H1 (cell line): ENCODE measurements at regions not wholly inside any gene's neighbourhood (a gene's known extent, or its start where the extent isn't known, plus 50 kb on each side); places are given as distances from the start of the nearest gene placed in this dataset.

ENCODE experiments used
- CTCF ChIA-PET: fragments of 300-600 bp; sonication (Branson Sonifier 250); formaldehyde crosslinking; loops from one replicate; lab custom pipeline; 2021; ENCODE audit not compliant: partially characterized antibody; lab: Charles Lee
- POLR2A ChIA-PET: fragments of 300-600 bp; sonication (Branson Sonifier 250); formaldehyde crosslinking; loops from one replicate; lab custom pipeline; 2021; ENCODE audit warnings: inconsistent platforms; ENCODE audit not compliant: partially characterized antibody; lab: Charles Lee
- DNase-seq, 2 experiments: peaks; one replicate each; pipeline versions ENCODE4 v3.0.0 to v3.0.0-alpha.2; 2010 to 2022; ENCODE audit warnings: low spot score in 2 of 2, low read depth in 1 of 2, mixed read lengths in 1 of 2
- FAIRE-seq: peaks from 2 replicates; lab custom pipeline; 2011; peaks lifted over from hg19 to GRCh38; lab: Jason Lieb, UNC
- H2AFZ ChIP-seq: 2 replicates; pipeline ENCODE4 v1.8.1; 2012; ENCODE audit warnings: low read length, inconsistent platforms
- H2AK5ac ChIP-seq: 2 replicates; pipeline ENCODE4 v1.6.1; 2013; ENCODE audit warnings: low read depth, low read length
- H2BK120ac ChIP-seq: replicated peaks from 2 replicates; pipeline ENCODE3; 2013; ENCODE audit warnings: low read depth, low read length, inconsistent platforms
- H2BK12ac ChIP-seq: 2 replicates; pipeline ENCODE4 v1.6.1; 2013; ENCODE audit warnings: low read depth, low read length
- H2BK15ac ChIP-seq: 2 replicates; pipeline ENCODE4 v1.6.1; 2013; ENCODE audit warnings: low read length
- H2BK20ac ChIP-seq: 2 replicates; pipeline ENCODE4 v1.6.1; 2013; ENCODE audit warnings: low read length
- H2BK5ac ChIP-seq: 2 replicates; pipeline ENCODE4 v1.6.1; 2013; ENCODE audit warnings: low read depth, low read length
- H3K14ac ChIP-seq: 2 replicates; pipeline ENCODE4 v1.6.1; 2013; ENCODE audit warnings: inconsistent platforms; ENCODE audit not compliant: insufficient read length
- H3K18ac ChIP-seq: 2 replicates; pipeline ENCODE4 v1.6.1; 2013; ENCODE audit warnings: low read length; ENCODE audit errors: extremely low read depth
- H3K23ac ChIP-seq: 2 replicates; pipeline ENCODE4 v1.6.1; 2013; ENCODE audit warnings: inconsistent platforms; ENCODE audit not compliant: insufficient read length
- H3K23me2 ChIP-seq: 2 replicates; pipeline ENCODE4 v1.6.1; 2013; ENCODE audit warnings: low read depth, low read length
- H3K27ac ChIP-seq: 2 replicates; pipeline ENCODE4 v1.6.1; 2011; ENCODE audit warnings: low read depth, low read length, inconsistent platforms
- H3K27me3 ChIP-seq, 4 experiments: replicated peaks in 1 of 4; 1 replicate in 1 of 4; 2 replicates in 3 of 4; pipeline versions ENCODE4 v1.6.1 to v1.8.1; 2011 to 2013; ENCODE audit warnings: low read length in 3 of 4, mild to moderate bottlenecking in 3 of 4, inconsistent platforms in 2 of 4, mixed read lengths in 2 of 4, moderate library complexity in 1 of 4; ENCODE audit not compliant: control insufficient read depth in 3 of 4, insufficient read depth in 3 of 4; ENCODE audit errors: extremely low read depth in 1 of 4
- H3K36me3 ChIP-seq, 4 experiments: 2 replicates each; pipeline versions ENCODE4 v1.6.1 to v1.8.1; 2011 to 2013; ENCODE audit warnings: mild to moderate bottlenecking in 4 of 4, low read length in 3 of 4, moderate library complexity in 2 of 4, control low read depth in 1 of 4, inconsistent platforms in 1 of 4; ENCODE audit not compliant: insufficient read depth in 4 of 4, control insufficient read depth in 2 of 4
- H3K4ac ChIP-seq: replicated peaks from 2 replicates; pipeline ENCODE3; 2013; ENCODE audit warnings: low read length, low read depth, mixed read lengths, inconsistent platforms; ENCODE audit not compliant: insufficient read length
- H3K4me1 ChIP-seq, 4 experiments: replicated peaks in 1 of 4; 1 replicate in 1 of 4; 2 replicates in 3 of 4; pipeline versions ENCODE4 v1.6.1 to v1.8.1; 2011 to 2013; ENCODE audit warnings: low read length in 3 of 4, inconsistent platforms in 2 of 4, mixed read lengths in 1 of 4; ENCODE audit not compliant: insufficient read depth in 4 of 4, control insufficient read depth in 3 of 4
- H3K4me2 ChIP-seq, 2 experiments: 2 replicates each; pipeline versions ENCODE4 v1.6.1 to v1.8.1; 2011 to 2013; ENCODE audit warnings: low read depth in 2 of 2, low read length in 2 of 2, control low read depth in 1 of 2, inconsistent platforms in 1 of 2, mild to moderate bottlenecking in 1 of 2; ENCODE audit not compliant: insufficient read depth in 1 of 2
- H3K4me3 ChIP-seq, 4 experiments: fragments of 200-600, 300-600 bp in 1 of 4; sonication (generic), shearing (Covaris generic), sonication (Bioruptor Twin) in 1 of 4; 2 replicates each; pipeline versions ENCODE4 v1.5.1 to v1.8.1; 2011 to 2016; ENCODE audit warnings: low read length in 4 of 4, low read depth in 3 of 4, control low read depth in 2 of 4, inconsistent platforms in 2 of 4, mild to moderate bottlenecking in 2 of 4, mixed read lengths in 1 of 4, moderate library complexity in 1 of 4; ENCODE audit not compliant: insufficient read depth in 2 of 4; ENCODE audit errors: extremely low read depth in 1 of 4
- H3K56ac ChIP-seq: replicated peaks from 2 replicates; pipeline ENCODE3; 2013; ENCODE audit warnings: low read depth, mild to moderate bottlenecking, mixed read lengths, low read length, inconsistent platforms; ENCODE audit not compliant: insufficient read length
- H3K79me1 ChIP-seq: 2 replicates; pipeline ENCODE4 v1.6.1; 2013; ENCODE audit warnings: low read depth, low read length, control low read depth
- H3K79me2 ChIP-seq, 2 experiments: 2 replicates each; pipeline versions ENCODE4 v1.6.1 to v1.8.1; 2012 to 2013; ENCODE audit warnings: low read length in 2 of 2, mild to moderate bottlenecking in 2 of 2, inconsistent platforms in 1 of 2; ENCODE audit not compliant: insufficient read depth in 2 of 2, control insufficient read depth in 1 of 2
- H3K9ac ChIP-seq, 4 experiments: replicated peaks in 1 of 4; 1 replicate in 1 of 4; 2 replicates in 3 of 4; pipeline versions ENCODE4 v1.6.1 to v1.8.1; 2011 to 2013; ENCODE audit warnings: low read depth in 3 of 4, low read length in 3 of 4, control low read depth in 2 of 4, mild to moderate bottlenecking in 2 of 4, moderate library complexity in 2 of 4, inconsistent platforms in 1 of 4; ENCODE audit errors: extremely low read depth in 1 of 4
- H3K9me3 ChIP-seq, 2 experiments: 2 replicates each; pipeline versions ENCODE4 v1.6.1 to v1.8.1; 2012 to 2013; ENCODE audit warnings: mild to moderate bottlenecking in 2 of 2, moderate library complexity in 2 of 2, control low read depth in 1 of 2, inconsistent platforms in 1 of 2, low read depth in 1 of 2, low read length in 1 of 2, mixed read lengths in 1 of 2; ENCODE audit not compliant: insufficient read depth in 2 of 2
- H4K20me1 ChIP-seq, 2 experiments: replicated peaks in 1 of 2; 2 replicates each; pipeline versions ENCODE3 to v1.8.1; 2011 to 2013; ENCODE audit warnings: inconsistent platforms in 2 of 2, low read length in 2 of 2, mild to moderate bottlenecking in 1 of 2; ENCODE audit not compliant: insufficient read depth in 2 of 2, control insufficient read depth in 1 of 2
- H4K5ac ChIP-seq: 2 replicates; pipeline ENCODE4 v1.6.1; 2013; ENCODE audit warnings: low read length, low read depth, mixed read lengths, inconsistent platforms; ENCODE audit not compliant: insufficient read length
- H4K8ac ChIP-seq: 2 replicates; pipeline ENCODE4 v1.8.0; 2013; ENCODE audit warnings: mild to moderate bottlenecking, moderate library complexity, low read length, inconsistent platforms; ENCODE audit not compliant: insufficient read depth; ENCODE audit errors: extremely low read depth
- H4K91ac ChIP-seq: replicated peaks from 2 replicates; pipeline ENCODE3; 2013; ENCODE audit warnings: low read length, mixed read lengths, inconsistent platforms; ENCODE audit not compliant: insufficient read length
- CBX8 ChIP-seq: fragments of 300-800, 300-1000 bp; sonication (generic); IDR thresholded peaks from 2 replicates; pipeline ENCODE4 v1.7.1; 2016; ENCODE audit warnings: low read depth, low read length, borderline replicate concordance
- EP300 ChIP-seq, 2 experiments: IDR thresholded peaks; 1 replicate in 1 of 2; 2 replicates in 1 of 2; pipeline ENCODE4 v1.6.1; 2011 to 2012; ENCODE audit warnings: low read depth in 2 of 2, low read length in 2 of 2, mild to moderate bottlenecking in 2 of 2, borderline replicate concordance in 1 of 2, inconsistent platforms in 1 of 2, moderate library complexity in 1 of 2
- EZH2 ChIP-seq: fragments of 200-600 bp; sonication (generic); IDR thresholded peaks from 2 replicates; pipeline ENCODE4 v1.7.1; 2012; ENCODE audit warnings: low read depth, mild to moderate bottlenecking, moderate library complexity, low read length, inconsistent platforms; ENCODE audit not compliant: severe bottlenecking
- GABPA ChIP-seq: IDR thresholded peaks from 2 replicates; pipeline ENCODE4 v1.6.1; 2011; ENCODE audit warnings: mild to moderate bottlenecking, low read length, moderate library complexity, borderline replicate concordance; ENCODE audit not compliant: insufficient read depth
- JUND ChIP-seq: IDR thresholded peaks from 2 replicates; pipeline ENCODE4 v1.6.1; 2011; ENCODE audit warnings: mild to moderate bottlenecking, improper control_type of control experiment, low read length
- KDM5A ChIP-seq: fragments of 200-600 bp; IDR thresholded peaks from 2 replicates; pipeline ENCODE4 v1.7.1; 2012; ENCODE audit warnings: mild to moderate bottlenecking, low read length, inconsistent platforms, mixed read lengths
- PHF8 ChIP-seq: fragments of 200-600 bp; sonication (generic); conservative IDR thresholded peaks from 2 replicates; pipeline ENCODE4 v1.7.1; 2012; ENCODE audit warnings: low read depth, mild to moderate bottlenecking, inconsistent platforms, low read length, moderate library complexity
- RXRA ChIP-seq: IDR thresholded peaks from 2 replicates; pipeline ENCODE4 v1.6.1; 2011; ENCODE audit warnings: low read depth, mild to moderate bottlenecking, low read length, moderate library complexity; ENCODE audit not compliant: insufficient read depth
- SP2 ChIP-seq: IDR thresholded peaks from 2 replicates; pipeline ENCODE4 v1.6.1; 2012; ENCODE audit warnings: mild to moderate bottlenecking, low read length, inconsistent platforms
- SP4 ChIP-seq: IDR thresholded peaks from 2 replicates; pipeline ENCODE4 v1.6.1; 2012; ENCODE audit warnings: low read length, inconsistent platforms
- TAF1 ChIP-seq: IDR thresholded peaks from 2 replicates; pipeline ENCODE4 v1.6.1; 2011; ENCODE audit warnings: mild to moderate bottlenecking, low read depth, low read length
- TBP ChIP-seq: IDR thresholded peaks from 2 replicates; pipeline ENCODE4 v1.6.1; 2011; ENCODE audit warnings: low read depth, low read length, improper control_type of control experiment
- TCF12 ChIP-seq: IDR thresholded peaks from 2 replicates; pipeline ENCODE4 v1.6.1; 2011; ENCODE audit warnings: low read depth, mild to moderate bottlenecking, low read length
- USF2 ChIP-seq: IDR thresholded peaks from 2 replicates; pipeline ENCODE4 v1.6.1; 2011; ENCODE audit warnings: low read length, improper control_type of control experiment
- WGBS, 2 experiments: shearing (Covaris generic) in 1 of 2; methylation state at CpG; one replicate each; pipeline versions ENCODE4 v1.1.6 to v1.1.7; 2013 to 2015; ENCODE audit warnings: low lambda C conversion rate in 2 of 2, mixed read lengths in 2 of 2, inconsistent platforms in 1 of 2, low coverage in 1 of 2, missing lambda C conversion rate in 1 of 2; ENCODE audit not compliant: insufficient replicate concordance in 2 of 2, insufficient coverage in 1 of 2, insufficient read length in 1 of 2; ENCODE audit errors: extremely low coverage in 1 of 2, missing lambda C conversion rate in 1 of 2; 5-methylcytosine and 5-hydroxymethylcytosine counted together

DNA sequence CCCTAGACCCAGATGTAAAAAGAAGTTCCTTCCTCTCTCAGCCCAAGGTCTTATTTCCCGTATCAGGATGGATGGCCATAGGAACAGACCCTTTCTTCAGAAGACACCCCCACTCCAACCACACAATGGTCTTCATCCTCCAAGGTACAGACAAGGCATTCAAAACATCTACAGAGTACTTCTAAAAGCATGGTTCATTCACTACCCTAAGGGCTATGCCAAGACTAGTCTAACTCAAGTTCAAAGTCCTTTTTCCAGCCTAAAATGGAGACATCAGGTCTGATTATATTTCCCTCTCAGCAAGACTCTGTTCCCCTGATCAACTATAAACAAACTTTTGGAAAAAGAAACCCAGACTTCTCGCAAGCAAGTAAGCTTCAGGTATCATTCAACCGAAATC lies 388.9 kb downstream of the NPIPA8 start:
- Histone ChIP-seq H3K9ac (no peak overlapping the region), H3K14ac (no peak overlapping the region), H3K4ac (no peak overlapping the region), H2BK120ac (no peak overlapping the region), H2BK12ac (no peak overlapping the region), H3K23me2 (no peaks in the 10 kb centered on the region), H3K18ac (no peak overlapping the region), H2AFZ (no peak overlapping the region), H3K79me1 (no peaks in the 10 kb centered on the region), H3K4me2 (no peak overlapping the region), H3K27me3 (no peaks in the 10 kb centered on the region), H4K5ac (no peak overlapping the region), H4K8ac (no peak overlapping the region), H3K4me3 (no peak overlapping the region), H2AK5ac (no peak overlapping the region), H3K23ac (no peak overlapping the region), H2BK5ac (no peak overlapping the region), H3K79me2 (no peaks in the 10 kb centered on the region), H3K36me3 (no peaks in the 10 kb centered on the region), H3K4me1 (peaks cover 0 to 4% (median 1%) of the 10 kb centered on the region in 4 experiments; a peak in 2 of 7 replicates), H3K9me3 (0 out of 4 replicates have a peak, but pooled peaks cover 0 to under 1% of the 10 kb centered on the region in 2 experiments), H3K56ac (no peak overlapping the region), H4K20me1 (no peaks in the 10 kb centered on the region), H2BK20ac (no peak overlapping the region), H4K91ac (no peak overlapping the region), H2BK15ac (no peak overlapping the region), H3K27ac (no peak overlapping the region)
- ChIA-PET POLR2A (no interaction called here), CTCF (interaction anchor here (0.6 kb wide), 1 partner anchor 27 kb away, joined by 3 read pairs; no protein-coding TSS in a partner anchor)
- FAIRE-seq (no peak), DNase-seq (no peak)
- 83% methylated on average over 3 of the region's 3 CpGs; no CpG with 5 or more reads in 1 of the 2 experiments for WGBS, 2 experiments
- TF ChIP-seq TCF12: no peak
- TF ChIP-seq USF2: no peak
- no peak for TF ChIP-seq KDM5A
- TF ChIP-seq SP2: no peak
- TF ChIP-seq TAF1: no peak
- no peak for TF ChIP-seq SP4
- TF ChIP-seq TBP: no peak
- TF ChIP-seq PHF8: no peak
- no peak for TF ChIP-seq CBX8
- TF ChIP-seq EZH2: no peak
- TF ChIP-seq GABPA: no peak
- TF ChIP-seq RXRA: no peak
- no peak for TF ChIP-seq JUND
- TF ChIP-seq EP300 (IDR thresholded peaks at IDR 0.05; ENCODE audit: borderline replicate concordance in 1 of 2, low read depth in 2 of 2, low read length in 2 of 2): no peak
